KOPT-K1 (cell line): ENCODE measurements at regions not wholly inside any gene's neighbourhood (a gene's known extent, or its start where the extent isn't known, plus 50 kb on each side); places are given as distances from the start of the nearest gene placed in this dataset.

Experiments used
- H3K27ac ChIP-seq: fragments of 200-600 bp; sonication (generic); 2 replicates; pipeline ENCODE4 v1.5.1; 2016; ENCODE audit warnings: antibody characterized with exemption, mild to moderate bottlenecking, low read depth, low read length; ENCODE audit not compliant: poor library complexity, severe bottlenecking
- H3K36me3 ChIP-seq: fragments of 200-600 bp; sonication (generic); 2 replicates; pipeline ENCODE4 v1.5.1; 2017; ENCODE audit warnings: antibody characterized with exemption, mild to moderate bottlenecking, low read length, moderate library complexity; ENCODE audit not compliant: insufficient read depth
- H3K9me3 ChIP-seq: fragments of 200-600 bp; sonication (generic); 2 replicates; pipeline ENCODE4 v1.5.1; 2017; ENCODE audit warnings: antibody characterized with exemption, low read length, mild to moderate bottlenecking; ENCODE audit not compliant: insufficient read depth, poor library complexity, severe bottlenecking

GRCh38 chr18:1229634-1230033 is 325.0 kb downstream of the ADCYAP1 start:
- H3K36me3 ChIP-seq = no peaks in the 10 kb centered on the region
- H3K27ac ChIP-seq = no peak overlapping the region
- peaks cover 8% of the 10 kb centered on the region for H3K9me3 ChIP-seq

- Histone ChIP-seq H3K36me3 (no peaks in the 10 kb centered on the region), H3K9me3 (peaks cover 9% of the 10 kb centered on the region), H3K27ac (no peak overlapping the region)
These were observed 328.2 kb downstream of the ADCYAP1 start for GRCh38 chr18:1232867-1233266.

GRCh38 chr18:1240701-1241100 is 336.0 kb downstream of the ADCYAP1 start:
- H3K27ac ChIP-seq = no peak overlapping the region
- no peaks in the 10 kb centered on the region for H3K36me3 ChIP-seq
- H3K9me3 ChIP-seq = no peaks in the 10 kb centered on the region

GRCh38 chr18:1244397-1245122 is 339.9 kb downstream of the ADCYAP1 start:
- H3K27ac ChIP-seq = no peak overlapping the region
- no peaks in the 10 kb centered on the region for H3K36me3 ChIP-seq
- H3K9me3 ChIP-seq = no peaks in the 10 kb centered on the region

DNA sequence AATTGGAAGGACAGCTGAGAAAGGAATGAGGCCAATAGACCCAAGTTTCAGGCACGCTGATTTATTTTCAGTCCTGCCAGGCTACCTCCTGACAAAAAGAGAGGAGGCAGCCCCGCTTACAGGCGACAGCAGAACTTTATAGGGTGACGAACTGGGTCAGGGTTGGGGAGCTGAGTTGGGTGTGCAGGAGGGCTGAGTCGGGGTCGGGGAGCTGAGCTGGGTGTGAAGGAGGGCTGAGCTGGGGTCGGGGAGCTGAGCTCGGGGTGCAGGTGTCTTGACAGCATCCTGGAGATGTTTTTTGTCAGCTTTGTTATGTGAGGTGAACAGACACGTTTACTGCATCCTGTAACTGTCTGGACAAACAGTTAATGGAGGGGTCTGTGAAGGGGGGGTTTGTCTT is 342.2 kb downstream of the ADCYAP1 start:
- Histone ChIP-seq H3K27ac (no peak overlapping the region), H3K9me3 (no peaks in the 10 kb centered on the region), H3K36me3 (no peaks in the 10 kb centered on the region)

DNA sequence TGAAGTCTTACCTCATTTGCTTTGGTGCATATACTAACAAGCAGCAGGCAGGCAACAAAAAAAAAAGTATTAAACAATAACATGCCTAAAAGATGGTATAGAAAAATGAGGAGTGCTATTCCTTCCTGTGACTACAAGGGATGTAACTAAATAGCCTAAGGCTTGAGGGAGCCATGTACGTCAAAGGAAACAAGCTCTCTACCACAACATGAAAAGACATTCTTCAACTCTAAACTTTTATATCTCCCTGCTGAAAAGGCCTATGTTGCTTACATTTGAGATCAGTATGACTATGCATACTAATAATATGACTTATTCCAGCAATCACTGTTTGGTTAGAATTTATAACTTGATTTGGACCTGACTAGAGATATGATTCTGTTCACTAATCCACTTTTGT is 347.9 kb downstream of the ADCYAP1 start:
- no peak overlapping the region for H3K27ac ChIP-seq
- no peaks in the 10 kb centered on the region for H3K36me3 ChIP-seq
- H3K9me3 ChIP-seq = no peaks in the 10 kb centered on the region

DNA sequence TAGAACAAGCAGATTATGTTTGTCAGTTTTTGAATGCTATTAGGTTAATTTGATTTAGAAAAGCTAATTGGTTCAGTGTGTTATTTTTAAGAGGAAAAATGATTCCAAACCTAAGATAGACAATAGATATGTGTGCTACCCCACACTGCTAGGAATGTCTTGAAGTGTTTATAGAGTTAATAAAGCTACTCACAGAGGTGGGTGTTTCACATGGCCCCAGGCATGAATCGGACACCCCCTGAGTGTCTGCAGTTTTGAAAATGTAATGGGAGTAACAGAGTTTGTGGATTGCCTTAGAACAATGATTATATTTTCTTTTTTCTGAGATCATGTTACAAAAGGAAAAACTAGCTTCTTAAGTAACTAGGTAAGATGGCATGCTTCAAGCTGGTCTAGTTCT is 348.3 kb downstream of the ADCYAP1 start:
- Histone ChIP-seq H3K27ac (no peak overlapping the region), H3K36me3 (no peaks in the 10 kb centered on the region), H3K9me3 (no peaks in the 10 kb centered on the region)

DNA sequence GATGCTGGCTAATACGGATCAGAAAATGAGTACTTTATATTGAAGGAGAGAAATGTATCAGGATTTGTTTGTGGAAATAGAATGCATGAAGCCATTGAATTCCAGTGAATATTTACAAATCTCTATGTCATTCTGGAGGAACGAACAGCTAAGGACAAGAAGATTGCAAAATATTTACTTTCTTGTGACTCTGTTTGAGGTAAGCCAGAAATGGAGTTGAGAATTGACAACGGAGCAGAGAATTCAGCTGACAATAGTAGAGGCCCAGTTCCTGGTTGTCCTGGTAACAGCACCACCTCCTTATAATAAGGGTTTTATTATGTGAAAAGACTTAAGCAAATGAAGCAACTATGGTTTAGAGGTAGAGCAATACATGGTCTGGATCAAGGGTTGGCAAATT is 349.2 kb downstream of the ADCYAP1 start:
- Histone ChIP-seq H3K36me3 (no peaks in the 10 kb centered on the region), H3K9me3 (no peaks in the 10 kb centered on the region), H3K27ac (no peak overlapping the region)

- Histone ChIP-seq H3K36me3 (no peaks in the 10 kb centered on the region), H3K27ac (no peak overlapping the region), H3K9me3 (no peaks in the 10 kb centered on the region)
These were observed 356.4 kb downstream of the ADCYAP1 start for GRCh38 chr18:1261054-1261453.

GRCh38 chr18:1267021-1267420 is 362.4 kb downstream of the ADCYAP1 start:
- H3K36me3 ChIP-seq = no peaks in the 10 kb centered on the region
- no peaks in the 10 kb centered on the region for H3K9me3 ChIP-seq
- H3K27ac ChIP-seq = no peak overlapping the region

DNA sequence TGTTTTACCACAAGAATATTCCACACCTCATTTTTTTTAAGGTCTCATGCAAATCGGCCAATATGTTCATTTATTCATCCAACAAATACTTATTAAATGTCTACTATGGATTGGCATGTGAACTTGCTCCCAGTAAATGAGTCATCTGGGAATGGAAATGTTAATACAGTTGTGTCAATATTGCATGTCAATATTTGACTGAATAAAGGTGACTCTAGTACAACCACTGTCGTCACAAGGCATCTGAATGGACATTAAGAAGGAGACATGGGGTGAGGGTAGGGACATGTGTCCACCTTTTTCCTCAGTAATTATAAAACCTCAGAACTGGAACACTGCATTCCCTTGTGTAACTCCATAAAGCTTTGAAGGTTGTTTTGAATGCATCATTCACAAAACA is 365.4 kb downstream of the ADCYAP1 start:
- Histone ChIP-seq H3K9me3 (no peaks in the 10 kb centered on the region), H3K27ac (no peak overlapping the region), H3K36me3 (no peaks in the 10 kb centered on the region)

DNA sequence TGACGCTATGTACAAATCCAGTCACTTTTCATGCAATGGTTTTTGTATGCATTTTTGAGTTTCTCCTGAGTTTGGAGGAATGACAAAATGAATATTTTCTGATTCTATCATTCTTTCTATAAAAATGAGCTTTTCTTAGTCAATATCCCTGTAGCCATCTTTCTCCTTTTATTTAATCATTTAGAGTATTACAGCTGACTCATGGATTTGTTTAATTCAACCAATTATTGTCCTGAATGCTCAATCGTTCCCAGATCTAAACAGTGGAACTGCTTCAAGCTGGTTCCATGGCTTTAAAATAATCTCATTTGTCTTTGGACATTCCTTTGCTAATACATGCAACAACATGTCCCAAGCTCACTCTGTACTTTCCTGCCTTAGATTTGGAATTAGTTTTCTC is 368.8 kb downstream of the ADCYAP1 start:
- no peak overlapping the region for H3K27ac ChIP-seq
- no peaks in the 10 kb centered on the region for H3K9me3 ChIP-seq

DNA sequence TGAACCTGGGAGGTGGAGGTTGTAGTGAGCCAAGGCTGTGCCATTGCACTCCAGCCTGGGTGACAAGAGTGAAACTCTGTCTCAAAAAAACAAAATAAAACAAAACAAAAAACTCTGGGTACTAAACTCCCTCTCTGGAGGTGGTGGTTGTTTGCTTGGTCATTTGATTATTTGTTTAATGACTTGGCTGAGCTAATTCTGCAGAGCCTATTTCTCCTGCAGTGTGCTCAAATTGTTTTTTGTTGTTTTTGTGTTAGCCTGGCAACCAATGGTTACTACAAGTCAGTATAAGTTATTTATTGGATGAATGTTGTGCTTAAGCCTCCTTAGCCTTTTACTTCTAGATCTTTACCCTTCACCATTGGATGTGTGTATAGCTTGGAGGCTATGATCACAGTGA is 387.5 kb downstream of the ADCYAP1 start:
- Histone ChIP-seq H3K27ac (no peak overlapping the region), H3K9me3 (no peaks in the 10 kb centered on the region), H3K36me3 (no peaks in the 10 kb centered on the region)

More for the DNA sequence above, 368.8 kb downstream of the ADCYAP1 start:
- H3K36me3 ChIP-seq = no peaks in the 10 kb centered on the region

- Histone ChIP-seq H3K9me3 (no peaks in the 10 kb centered on the region), H3K27ac (no peak overlapping the region), H3K36me3 (no peaks in the 10 kb centered on the region)
These were observed 389.6 kb downstream of the ADCYAP1 start for GRCh38 chr18:1294229-1294628.

GRCh38 chr18:1296237-1296636 is 391.6 kb downstream of the ADCYAP1 start:
- Histone ChIP-seq H3K27ac (no peak overlapping the region), H3K36me3 (no peaks in the 10 kb centered on the region), H3K9me3 (no peaks in the 10 kb centered on the region)

GRCh38 chr18:1302861-1303260 is 398.2 kb downstream of the ADCYAP1 start:
- Histone ChIP-seq H3K9me3 (no peaks in the 10 kb centered on the region), H3K27ac (no peak overlapping the region), H3K36me3 (no peaks in the 10 kb centered on the region)
